Endodermal cell (in vitro differentiated cells): ENCODE measurements at regions not wholly inside any gene's neighbourhood (a gene's known extent, or its start where the extent isn't known, plus 50 kb on each side); places are given as distances from the start of the nearest gene placed in this dataset.

ENCODE experiments used
- DNase-seq: peaks from one replicate; pipeline ENCODE4 v3.0.0-alpha.2; 2017
- H3K27ac ChIP-seq: 2 replicates; pipeline ENCODE4 v1.5.1; 2013; ENCODE audit warnings: mild to moderate bottlenecking, low read depth, low read length, moderate library complexity
- H3K27me3 ChIP-seq: 2 replicates; pipeline ENCODE4 v1.6.1; 2013; ENCODE audit warnings: mild to moderate bottlenecking, low read length, moderate library complexity; ENCODE audit not compliant: insufficient read depth, control insufficient read depth, poor library complexity, severe bottlenecking
- H3K36me3 ChIP-seq: 2 replicates; pipeline ENCODE4 v1.7.0; 2013; ENCODE audit warnings: mild to moderate bottlenecking, low read length, moderate library complexity; ENCODE audit not compliant: control insufficient read depth, insufficient read depth
- H3K4me1 ChIP-seq: one replicate; pipeline ENCODE4 v1.7.0; 2013; ENCODE audit warnings: low read length; ENCODE audit not compliant: control insufficient read depth, insufficient read depth
- H3K4me3 ChIP-seq: 2 replicates; pipeline ENCODE4 v1.5.1; 2013; ENCODE audit warnings: mild to moderate bottlenecking, low read length, moderate library complexity
- H3K9ac ChIP-seq: 2 replicates; pipeline ENCODE4 v1.6.1; 2013; ENCODE audit warnings: mild to moderate bottlenecking, low read length, moderate library complexity; ENCODE audit not compliant: poor library complexity, severe bottlenecking; ENCODE audit errors: extremely low read depth
- H3K9me3 ChIP-seq: 2 replicates; pipeline ENCODE4 v1.6.1; 2013; ENCODE audit warnings: mild to moderate bottlenecking, low read length, moderate library complexity; ENCODE audit not compliant: control insufficient read depth
- H3K27ac Mint-ChIP-seq: 2 replicates; pipeline ENCODE4 v1.8.0; 2020; ENCODE audit warnings: mixed read lengths
- H3K27me3 Mint-ChIP-seq: 2 replicates; pipeline ENCODE4 v1.8.0; 2021; ENCODE audit warnings: mild to moderate bottlenecking, mixed read lengths; ENCODE audit not compliant: insufficient read depth
- H3K36me3 Mint-ChIP-seq: 2 replicates; pipeline ENCODE4 v1.8.0; 2020; ENCODE audit warnings: low read depth, mixed read lengths
- H3K4me1 Mint-ChIP-seq: 2 replicates; pipeline ENCODE4 v1.8.0; 2020; ENCODE audit warnings: mixed read lengths
- H3K4me3 Mint-ChIP-seq: 2 replicates; pipeline ENCODE4 v1.8.0; 2020; ENCODE audit warnings: mild to moderate bottlenecking, moderate library complexity, mixed read lengths
- H3K9me3 Mint-ChIP-seq: 2 replicates; pipeline ENCODE4 v1.8.0; 2020; ENCODE audit warnings: mild to moderate bottlenecking, mixed read lengths
- CTCF ChIP-seq: fragments of 200-600 bp; sonication (generic); conservative IDR thresholded peaks from 2 replicates; pipeline ENCODE4 v1.5.0; 2021; ENCODE audit warnings: antibody characterized with exemption, mild to moderate bottlenecking
- WGBS, 2 experiments: methylation state at CpG; one replicate each; pipeline versions ENCODE4 v1.1.5 to v1.1.7; 2013; ENCODE audit warnings: missing lambda C conversion rate in 2 of 2, mixed read lengths in 1 of 2; ENCODE audit not compliant: insufficient coverage in 1 of 2, insufficient read length in 1 of 2; 5-methylcytosine and 5-hydroxymethylcytosine counted together

- peaks cover 28% of the 10 kb centered on the region for H3K9me3 ChIP-seq
- no peaks in the 10 kb centered on the region for H3K4me1 Mint-ChIP-seq
- H3K27me3 ChIP-seq: peaks cover 35% of the 10 kb centered on the region
- DNase-seq: no peak
- no peak overlapping the region for H3K9ac ChIP-seq
- no peak overlapping the region for H3K27ac Mint-ChIP-seq
- H3K4me3 ChIP-seq: no peak overlapping the region
- H3K27me3 Mint-ChIP-seq: peaks cover 26% of the 10 kb centered on the region
- WGBS, 2 experiments: 95% methylated on average over 1 of the region's 1 CpG; no CpG with 5 or more reads in 1 of the 2 experiments
- no peaks in the 10 kb centered on the region for H3K4me1 ChIP-seq
- no peak overlapping the region for H3K4me3 Mint-ChIP-seq
- H3K27ac ChIP-seq: no peak overlapping the region
- no peaks in the 10 kb centered on the region for H3K36me3 Mint-ChIP-seq
- no peak for TF ChIP-seq CTCF
- H3K36me3 ChIP-seq: no peaks in the 10 kb centered on the region
- peaks cover 25% of the 10 kb centered on the region for H3K9me3 Mint-ChIP-seq
Measured at GRCh38 chr3:87924485-87924884, 134.3 kb downstream of the CGGBP1 start.

GRCh38 chr3:87920549-87920948, 138.3 kb downstream of the CGGBP1 start:
- Histone ChIP-seq H3K9ac (no peak overlapping the region), H3K27ac (no peak overlapping the region), H3K27me3 (peaks cover 68% of the 10 kb centered on the region), H3K4me3 (no peak overlapping the region), H3K36me3 (no peaks in the 10 kb centered on the region), H3K4me1 (no peaks in the 10 kb centered on the region), H3K9me3 (peaks cover 55% of the 10 kb centered on the region)
- WGBS, 2 experiments: 80 to 100% methylated on average over 1 of the region's 1 CpG
- Mint-ChIP-seq H3K27me3 (peaks cover 58% of the 10 kb centered on the region), H3K27ac (no peak overlapping the region), H3K4me1 (peaks cover 4% of the 10 kb centered on the region), H3K36me3 (no peaks in the 10 kb centered on the region), H3K9me3 (peaks cover 52% of the 10 kb centered on the region), H3K4me3 (no peak overlapping the region)
- no peak for DNase-seq
- TF ChIP-seq CTCF: no peak

- H3K36me3 Mint-ChIP-seq: no peaks in the 10 kb centered on the region
Measured at GRCh38 chr3:87901141-87901540, 157.7 kb downstream of the CGGBP1 start.

More at GRCh38 chr3:87901141-87901540, 157.7 kb downstream of the CGGBP1 start:
- no peak for TF ChIP-seq CTCF
- 65% methylated on average over 1 of the region's 1 CpG; no CpG with 5 or more reads in 1 of the 2 experiments for WGBS, 2 experiments
- no peaks in the 10 kb centered on the region for H3K9me3 ChIP-seq
- DNase-seq: peak; percentile 32
- no peak overlapping the region for H3K27ac Mint-ChIP-seq
- no peak overlapping the region for H3K4me3 Mint-ChIP-seq
- H3K27me3 ChIP-seq: no peaks in the 10 kb centered on the region
- H3K36me3 ChIP-seq: no peaks in the 10 kb centered on the region
- H3K27me3 Mint-ChIP-seq: peaks cover 11% of the 10 kb centered on the region
- H3K9ac ChIP-seq: no peak overlapping the region
- H3K9me3 Mint-ChIP-seq: no peaks in the 10 kb centered on the region
- no peak overlapping the region for H3K4me3 ChIP-seq
- peaks cover 17% of the 10 kb centered on the region for H3K4me1 Mint-ChIP-seq
- H3K27ac ChIP-seq: no peak overlapping the region
- H3K4me1 ChIP-seq: no peaks in the 10 kb centered on the region
